Endothelial cell (in vitro differentiated cells): ENCODE measurements at regions not wholly inside any gene's neighbourhood (a gene's known extent, or its start where the extent isn't known, plus 50 kb on each side); places are given as distances from the start of the nearest gene placed in this dataset.

Experiments used
- DNase-seq: peaks from one replicate; pipeline ENCODE4 v3.0.0; 2021; ENCODE audit warnings: low spot score
- H3K27ac Mint-ChIP-seq: one replicate; pipeline ENCODE4 v1.8.0; 2021; ENCODE audit warnings: mixed read lengths, inconsistent platforms; ENCODE audit not compliant: unreplicated experiment
- H3K27me3 Mint-ChIP-seq: one replicate; pipeline ENCODE4 v1.8.0; 2021; ENCODE audit warnings: mild to moderate bottlenecking, moderate library complexity, mixed read lengths, inconsistent platforms; ENCODE audit not compliant: unreplicated experiment
- H3K36me3 Mint-ChIP-seq: one replicate; pipeline ENCODE4 v1.8.0; 2021; ENCODE audit warnings: mild to moderate bottlenecking, low read depth, mixed read lengths, inconsistent platforms; ENCODE audit not compliant: unreplicated experiment
- H3K4me1 Mint-ChIP-seq: one replicate; pipeline ENCODE4 v1.8.0; 2021; ENCODE audit warnings: mild to moderate bottlenecking, mixed read lengths, inconsistent platforms; ENCODE audit not compliant: unreplicated experiment
- H3K4me3 Mint-ChIP-seq: one replicate; pipeline ENCODE4 v1.8.0; 2021; ENCODE audit warnings: mild to moderate bottlenecking, mixed read lengths, inconsistent platforms; ENCODE audit not compliant: unreplicated experiment
- H3K9me3 Mint-ChIP-seq: one replicate; pipeline ENCODE4 v1.8.0; 2021; ENCODE audit warnings: mixed read lengths, inconsistent platforms; ENCODE audit not compliant: unreplicated experiment
- TF ChIP-seq, protein P1 (sequence below): fragments of 200-600 bp; sonication (generic); IDR thresholded peaks from one replicate; pipeline ENCODE4 v1.5.0; 2021; ENCODE audit warnings: antibody characterized with exemption; ENCODE audit not compliant: unreplicated experiment

- Mint-ChIP-seq H3K4me3 (no peak overlapping the region), H3K27ac (no peak overlapping the region), H3K9me3 (no peaks in the 10 kb centered on the region), H3K4me1 (no peaks in the 10 kb centered on the region), H3K36me3 (no peaks in the 10 kb centered on the region), H3K27me3 (no peaks in the 10 kb centered on the region)
- DNase-seq: no peak
- TF ChIP-seq, protein P1, sequence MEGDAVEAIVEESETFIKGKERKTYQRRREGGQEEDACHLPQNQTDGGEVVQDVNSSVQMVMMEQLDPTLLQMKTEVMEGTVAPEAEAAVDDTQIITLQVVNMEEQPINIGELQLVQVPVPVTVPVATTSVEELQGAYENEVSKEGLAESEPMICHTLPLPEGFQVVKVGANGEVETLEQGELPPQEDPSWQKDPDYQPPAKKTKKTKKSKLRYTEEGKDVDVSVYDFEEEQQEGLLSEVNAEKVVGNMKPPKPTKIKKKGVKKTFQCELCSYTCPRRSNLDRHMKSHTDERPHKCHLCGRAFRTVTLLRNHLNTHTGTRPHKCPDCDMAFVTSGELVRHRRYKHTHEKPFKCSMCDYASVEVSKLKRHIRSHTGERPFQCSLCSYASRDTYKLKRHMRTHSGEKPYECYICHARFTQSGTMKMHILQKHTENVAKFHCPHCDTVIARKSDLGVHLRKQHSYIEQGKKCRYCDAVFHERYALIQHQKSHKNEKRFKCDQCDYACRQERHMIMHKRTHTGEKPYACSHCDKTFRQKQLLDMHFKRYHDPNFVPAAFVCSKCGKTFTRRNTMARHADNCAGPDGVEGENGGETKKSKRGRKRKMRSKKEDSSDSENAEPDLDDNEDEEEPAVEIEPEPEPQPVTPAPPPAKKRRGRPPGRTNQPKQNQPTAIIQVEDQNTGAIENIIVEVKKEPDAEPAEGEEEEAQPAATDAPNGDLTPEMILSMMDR: no peak
Observed at GRCh38 chr4:137238456-137239162, 293.7 kb downstream of the PCDH18 start.

GRCh38 chr4:137226900-137227299 lies 305.4 kb downstream of the PCDH18 start:
- H3K9me3 Mint-ChIP-seq: no peaks in the 10 kb centered on the region
- TF ChIP-seq, protein P1: peak; percentile 49
- DNase-seq: peak; percentile 9
- H3K4me3 Mint-ChIP-seq: no peak overlapping the region
- H3K27ac Mint-ChIP-seq: no peak overlapping the region
- no peaks in the 10 kb centered on the region for H3K27me3 Mint-ChIP-seq
- no peaks in the 10 kb centered on the region for H3K4me1 Mint-ChIP-seq
- no peaks in the 10 kb centered on the region for H3K36me3 Mint-ChIP-seq

- H3K4me3 Mint-ChIP-seq: no peak overlapping the region
- H3K27ac Mint-ChIP-seq: no peak overlapping the region
- DNase-seq: no peak
- TF ChIP-seq, protein P1: no peak
- no peaks in the 10 kb centered on the region for H3K9me3 Mint-ChIP-seq
- H3K36me3 Mint-ChIP-seq: no peaks in the 10 kb centered on the region
- H3K4me1 Mint-ChIP-seq: no peaks in the 10 kb centered on the region
- H3K27me3 Mint-ChIP-seq: no peaks in the 10 kb centered on the region
Observed at GRCh38 chr4:137226221-137226620, 306.1 kb downstream of the PCDH18 start.

GRCh38 chr4:137213372-137214173 lies 318.7 kb downstream of the PCDH18 start:
- H3K36me3 Mint-ChIP-seq: no peaks in the 10 kb centered on the region
- no peaks in the 10 kb centered on the region for H3K9me3 Mint-ChIP-seq
- no peak overlapping the region for H3K27ac Mint-ChIP-seq
- TF ChIP-seq, protein P1: no peak
- H3K4me1 Mint-ChIP-seq: no peaks in the 10 kb centered on the region
- no peak overlapping the region for H3K4me3 Mint-ChIP-seq
- no peaks in the 10 kb centered on the region for H3K27me3 Mint-ChIP-seq
- DNase-seq: no peak

DNA sequence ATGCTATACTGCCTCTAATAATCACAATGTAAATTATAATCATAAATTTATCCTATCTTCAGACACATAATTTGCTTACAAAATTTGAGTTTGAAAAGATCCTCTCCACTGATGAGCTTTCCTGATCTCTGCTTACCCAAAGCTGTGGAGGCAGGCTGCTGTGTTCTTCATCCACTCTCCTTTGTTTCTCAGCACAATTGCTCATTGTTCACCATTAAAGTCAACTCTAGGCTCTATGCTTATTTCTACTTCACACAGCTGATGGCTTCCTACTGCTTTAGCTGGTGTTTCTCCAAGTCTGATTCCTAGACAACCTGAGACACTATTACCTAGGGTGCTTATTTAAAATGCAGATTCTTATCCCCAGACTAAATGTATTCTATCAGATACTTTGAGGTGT lies 319.7 kb downstream of the PCDH18 start:
- Mint-ChIP-seq H3K9me3 (no peaks in the 10 kb centered on the region), H3K27me3 (no peaks in the 10 kb centered on the region)

More for the DNA sequence above, 319.7 kb downstream of the PCDH18 start:
- Mint-ChIP-seq H3K4me1 (no peaks in the 10 kb centered on the region), H3K36me3 (no peaks in the 10 kb centered on the region), H3K4me3 (no peak overlapping the region), H3K27ac (no peak overlapping the region)
- TF ChIP-seq, protein P1: no peak
- no peak for DNase-seq
